Urinary bladder (tissue), 3 donors: ENCODE measurements at regions not wholly inside any gene's neighbourhood (a gene's known extent, or its start where the extent isn't known, plus 50 kb on each side); places are given as distances from the start of the nearest gene placed in this dataset.

Experiments used
- DNase-seq: peaks from one replicate; pipeline ENCODE4 v3.0.0-alpha.2; 2015; ENCODE audit errors: extremely low spot score
- H3K27ac ChIP-seq: one replicate; pipeline ENCODE4 v1.5.1; 2013; ENCODE audit warnings: low read depth, mild to moderate bottlenecking, moderate library complexity
- H3K36me3 ChIP-seq: one replicate; pipeline ENCODE4 v1.6.1; 2013; ENCODE audit warnings: mild to moderate bottlenecking, moderate library complexity; ENCODE audit not compliant: insufficient read depth
- H3K4me1 ChIP-seq: one replicate; pipeline ENCODE4 v1.6.1; 2013; ENCODE audit warnings: mild to moderate bottlenecking, moderate library complexity; ENCODE audit not compliant: insufficient read depth
- H3K4me3 ChIP-seq: one replicate; pipeline ENCODE4 v1.5.1; 2013; ENCODE audit warnings: low read depth, low read length
- WGBS: extraction: QIAGEN DNeasy Blood & Tissue Kit; methylation state at CpG from one replicate; pipeline ENCODE4 v1.1.7; 2013; 5-methylcytosine and 5-hydroxymethylcytosine counted together
- donor health status: healthy with polysubstance abuse.
- donor health status: healthy.

DNA sequence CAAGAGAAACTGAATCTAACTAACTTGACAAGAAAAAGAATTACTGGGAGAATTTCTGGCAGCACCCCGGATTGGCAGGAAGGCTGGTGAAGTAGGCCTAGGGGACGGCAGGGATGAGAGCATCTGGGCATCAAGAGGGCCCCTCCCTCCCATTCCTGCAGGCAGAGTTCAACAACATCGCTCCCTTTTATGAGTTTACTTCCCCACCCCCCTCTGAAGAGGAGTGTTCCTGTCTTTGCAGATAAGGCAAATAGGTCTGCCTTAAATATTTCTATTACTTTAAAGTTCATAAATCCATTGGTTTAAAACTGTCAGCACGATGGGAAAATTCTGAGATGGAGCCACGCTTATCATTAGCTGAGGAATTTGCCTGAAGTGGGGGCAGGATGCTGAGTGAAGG lies 168.7 kb downstream of the TBX5 start:
- no peaks in the 10 kb centered on the region for H3K4me1 ChIP-seq
- H3K27ac ChIP-seq = no peak overlapping the region
- H3K4me3 ChIP-seq = no peak overlapping the region
- 44% methylated on average over 5 of the region's 5 CpGs for WGBS
- no peak for DNase-seq
- no peaks in the 10 kb centered on the region for H3K36me3 ChIP-seq

DNA sequence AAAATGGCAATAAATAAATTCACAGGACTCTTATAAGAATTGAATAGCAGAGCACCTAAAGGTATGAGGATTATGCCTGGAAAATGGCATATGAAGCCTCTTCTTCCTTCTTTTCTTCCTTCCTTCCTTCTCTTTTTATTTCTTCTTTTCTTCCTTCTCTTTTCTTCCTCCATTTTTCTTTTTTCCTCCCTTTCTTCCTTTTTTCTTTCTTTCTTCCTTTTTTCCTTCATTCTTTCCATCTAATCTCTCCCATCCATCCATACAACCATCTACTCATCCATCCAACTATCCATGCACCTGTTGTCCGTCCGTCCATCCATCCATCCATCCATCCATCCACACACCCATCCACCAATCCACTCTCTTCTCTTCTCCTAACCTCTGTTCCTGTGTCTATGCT lies 173.8 kb downstream of the TBX5 start:
- H3K4me3 ChIP-seq = no peak overlapping the region
- no peaks in the 10 kb centered on the region for H3K36me3 ChIP-seq
- H3K27ac ChIP-seq = no peak overlapping the region
- DNase-seq = no peak
- WGBS = 100% methylated on average over 2 of the region's 2 CpGs
- H3K4me1 ChIP-seq = no peaks in the 10 kb centered on the region

DNA sequence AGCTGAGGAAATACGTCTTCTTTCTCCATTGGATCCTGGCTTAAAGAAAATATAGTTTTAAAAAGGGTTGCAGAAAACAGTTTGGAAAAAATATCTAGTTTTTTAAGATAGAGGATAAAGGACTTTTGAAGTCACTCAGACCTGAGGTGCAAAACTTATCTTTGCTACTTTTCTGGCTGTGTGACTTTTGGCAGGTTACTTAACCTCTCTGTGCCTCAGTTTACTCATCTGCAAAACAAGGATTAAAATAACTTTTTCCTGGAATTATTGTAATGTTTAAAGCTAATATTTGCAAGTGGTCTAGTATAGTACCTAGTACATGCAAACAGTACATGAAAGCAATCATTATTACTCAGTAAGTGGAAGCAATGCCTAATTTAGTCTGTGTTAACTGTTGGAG lies 176.8 kb downstream of the TBX5 start:
- no peaks in the 10 kb centered on the region for H3K36me3 ChIP-seq
- WGBS = 73% methylated on average over 1 of the region's 1 CpG
- no peak for DNase-seq
- no peaks in the 10 kb centered on the region for H3K4me1 ChIP-seq
- H3K4me3 ChIP-seq = no peak overlapping the region
- H3K27ac ChIP-seq = no peak overlapping the region

DNA sequence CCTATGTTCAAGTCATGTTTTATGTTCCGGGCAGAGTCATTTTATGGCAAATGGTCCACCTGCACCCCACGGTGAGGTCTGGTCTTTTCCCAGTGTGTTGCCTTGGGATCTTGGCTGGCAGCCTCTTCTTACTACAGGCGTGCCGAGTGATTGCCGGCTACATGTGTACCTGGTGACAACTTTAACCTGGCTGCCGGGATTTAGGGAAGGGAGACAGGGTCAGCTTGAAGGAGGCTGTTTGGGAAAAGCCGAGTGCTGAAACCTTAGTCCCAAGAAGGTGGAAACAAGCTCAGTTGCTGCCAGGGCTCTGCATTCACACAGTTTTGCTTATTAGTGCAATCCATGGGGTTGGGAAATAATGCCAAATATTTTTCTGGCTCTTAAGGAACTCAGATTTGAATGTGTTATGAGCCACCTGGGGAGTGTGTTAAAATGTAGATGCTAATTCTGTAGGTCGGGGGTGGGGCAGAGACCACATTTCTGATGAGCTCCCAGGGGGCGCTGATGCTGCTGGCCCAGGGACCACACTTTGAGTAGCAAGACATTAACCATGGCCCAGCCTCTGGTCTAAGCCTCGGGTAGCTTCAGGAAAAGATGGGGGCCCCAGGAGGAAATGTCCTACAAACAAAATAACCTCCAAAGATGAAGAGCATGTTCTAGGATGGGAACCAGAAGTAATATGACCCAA lies 179.6 kb downstream of the TBX5 start:
- no peak for DNase-seq
- Histone ChIP-seq H3K4me1 (no peaks in the 10 kb centered on the region), H3K36me3 (no peaks in the 10 kb centered on the region), H3K4me3 (no peak overlapping the region), H3K27ac (no peak overlapping the region)
- 64% methylated on average over 10 of the region's 10 CpGs for WGBS

DNA sequence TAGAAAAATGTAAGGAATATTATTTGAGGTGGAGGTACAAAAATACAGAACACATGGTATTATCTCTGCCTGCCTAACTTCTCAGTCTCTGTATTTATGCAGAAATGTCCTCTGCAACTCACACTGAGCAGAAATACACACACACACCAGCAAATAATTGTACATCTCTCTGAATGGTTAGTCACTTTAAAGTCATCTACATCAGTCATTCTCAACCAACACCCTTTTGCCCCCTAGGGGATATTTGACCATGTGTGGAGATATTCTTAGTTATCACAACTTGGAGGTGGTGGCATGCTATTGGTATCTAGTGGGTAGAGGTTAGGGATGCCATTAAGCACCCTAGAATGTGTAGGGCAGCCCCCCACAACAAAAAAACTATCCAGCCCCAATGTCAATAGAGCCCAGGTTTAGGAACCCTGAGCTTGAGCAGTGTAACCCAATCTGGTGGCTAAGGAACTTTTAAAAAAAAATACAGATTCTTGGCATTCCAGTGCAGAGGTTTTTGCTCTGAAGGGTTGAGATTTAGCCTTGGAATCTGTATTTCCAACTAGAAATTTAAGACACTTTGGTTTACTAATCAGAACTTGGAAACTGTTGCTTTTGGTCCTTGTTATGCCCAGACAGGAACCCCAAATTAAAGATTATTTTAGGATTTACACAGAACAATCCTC lies 183.8 kb downstream of the TBX5 start:
- Histone ChIP-seq H3K4me1 (no peaks in the 10 kb centered on the region), H3K36me3 (no peaks in the 10 kb centered on the region), H3K4me3 (no peak overlapping the region), H3K27ac (no peak overlapping the region)
- DNase-seq = no peak

DNA sequence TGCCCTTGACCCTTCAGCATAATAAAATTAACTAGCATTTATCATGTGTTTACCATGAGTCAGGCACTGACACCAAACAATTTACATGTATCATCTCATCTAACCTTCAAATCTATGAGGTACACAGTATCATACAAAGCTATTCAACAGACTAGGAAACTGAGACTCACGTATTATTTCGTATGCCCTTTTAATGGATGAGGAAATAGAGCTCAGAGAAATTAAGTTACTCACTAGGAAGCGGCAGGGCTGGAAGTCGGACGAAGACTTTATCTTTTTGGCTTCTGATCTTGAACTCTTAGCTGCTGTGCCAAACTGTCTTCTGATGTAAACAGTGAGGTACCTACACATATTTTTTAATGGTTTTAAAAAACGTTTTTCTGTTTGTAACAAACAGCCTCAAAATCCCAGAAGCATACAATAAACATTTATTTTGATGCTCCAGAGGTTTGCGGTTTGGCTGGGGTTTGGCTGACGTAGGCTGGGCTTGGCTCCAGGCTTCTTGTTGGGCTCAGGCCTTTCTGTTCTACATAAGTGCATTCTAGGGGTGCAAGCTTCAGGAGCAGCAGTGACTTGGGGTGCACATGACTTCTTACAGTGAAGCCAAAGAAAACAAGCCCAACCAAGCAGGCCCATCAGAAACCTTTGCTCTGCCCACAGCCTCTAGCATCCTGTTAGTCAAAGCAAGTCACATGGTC lies 184.7 kb downstream of the TBX5 start:
- Histone ChIP-seq H3K4me3 (no peak overlapping the region), H3K36me3 (no peaks in the 10 kb centered on the region), H3K4me1 (no peaks in the 10 kb centered on the region), H3K27ac (no peak overlapping the region)
- no peak for DNase-seq
- WGBS = 51% methylated on average over 8 of the region's 8 CpGs

DNA sequence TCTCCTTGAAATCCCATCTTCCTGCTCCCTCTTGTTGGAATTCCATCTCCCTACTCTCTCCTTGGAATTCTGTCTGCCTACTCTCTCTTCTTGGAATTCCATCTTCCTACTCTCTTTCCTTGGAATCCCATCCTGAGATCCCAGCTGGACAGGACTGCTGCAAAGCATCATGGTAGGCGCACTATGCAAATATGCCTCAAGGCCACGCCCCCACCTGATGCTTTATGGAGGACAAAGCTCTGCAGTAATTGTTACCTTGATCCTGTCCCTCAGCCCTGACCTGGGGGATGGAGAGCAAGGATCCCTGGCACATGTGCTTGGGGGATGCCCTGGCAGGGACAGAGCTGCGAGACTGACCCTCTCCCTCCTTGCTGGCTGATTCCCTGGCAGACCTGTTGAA lies 185.6 kb downstream of the TBX5 start:
- DNase-seq = no peak
- H3K27ac ChIP-seq = no peak overlapping the region
- WGBS = 87% methylated on average over 3 of the region's 3 CpGs
- H3K4me1 ChIP-seq = no peaks in the 10 kb centered on the region
- no peaks in the 10 kb centered on the region for H3K36me3 ChIP-seq
- H3K4me3 ChIP-seq = no peak overlapping the region

DNA sequence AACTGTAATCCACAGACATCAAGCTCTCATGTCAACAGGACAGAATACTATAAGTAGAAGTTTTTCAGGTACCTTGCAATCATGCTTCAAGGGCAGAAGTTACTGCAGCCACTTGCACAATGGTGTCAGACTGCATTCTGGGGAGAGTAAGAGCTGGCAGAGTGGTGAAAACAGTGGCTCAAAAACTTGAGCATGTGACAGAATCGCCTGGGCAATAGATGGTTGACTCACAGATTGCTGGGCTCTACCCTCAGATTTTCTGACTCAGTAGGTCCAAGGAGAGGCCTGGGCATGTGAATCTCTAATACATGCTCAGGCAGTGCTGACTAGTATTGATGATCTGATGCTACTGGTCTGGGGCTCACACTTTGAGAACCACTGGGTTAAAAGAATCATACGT lies 187.8 kb downstream of the TBX5 start:
- WGBS = 87% methylated on average over 2 of the region's 2 CpGs
- H3K4me3 ChIP-seq = no peak overlapping the region
- H3K36me3 ChIP-seq = no peaks in the 10 kb centered on the region
- H3K4me1 ChIP-seq = no peaks in the 10 kb centered on the region
- DNase-seq = no peak
- no peak overlapping the region for H3K27ac ChIP-seq

DNA sequence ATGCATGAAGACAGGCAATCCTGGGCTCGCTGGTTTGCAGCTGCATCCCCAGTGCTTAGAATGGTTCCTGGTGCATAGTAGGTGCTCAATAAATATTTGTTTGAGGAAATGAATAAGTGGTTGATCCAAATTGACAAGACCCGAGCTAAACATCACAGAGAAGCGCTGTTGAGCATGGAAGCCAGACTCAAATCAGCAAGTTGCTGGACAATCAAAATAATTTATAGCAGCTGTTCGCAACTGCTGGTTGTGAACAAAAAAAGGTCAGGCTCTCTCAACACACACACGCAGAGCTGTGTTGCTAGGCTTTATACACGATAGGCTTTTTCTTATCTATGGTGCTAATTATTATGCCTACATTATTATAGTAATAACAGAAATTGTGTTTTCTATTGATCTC lies 190.2 kb downstream of the TBX5 start:
- WGBS = 24% methylated on average over 6 of the region's 6 CpGs
- H3K27ac ChIP-seq = no peak overlapping the region
- H3K4me3 ChIP-seq = no peak overlapping the region
- no peak for DNase-seq
- no peaks in the 10 kb centered on the region for H3K4me1 ChIP-seq
- H3K36me3 ChIP-seq = no peaks in the 10 kb centered on the region

DNA sequence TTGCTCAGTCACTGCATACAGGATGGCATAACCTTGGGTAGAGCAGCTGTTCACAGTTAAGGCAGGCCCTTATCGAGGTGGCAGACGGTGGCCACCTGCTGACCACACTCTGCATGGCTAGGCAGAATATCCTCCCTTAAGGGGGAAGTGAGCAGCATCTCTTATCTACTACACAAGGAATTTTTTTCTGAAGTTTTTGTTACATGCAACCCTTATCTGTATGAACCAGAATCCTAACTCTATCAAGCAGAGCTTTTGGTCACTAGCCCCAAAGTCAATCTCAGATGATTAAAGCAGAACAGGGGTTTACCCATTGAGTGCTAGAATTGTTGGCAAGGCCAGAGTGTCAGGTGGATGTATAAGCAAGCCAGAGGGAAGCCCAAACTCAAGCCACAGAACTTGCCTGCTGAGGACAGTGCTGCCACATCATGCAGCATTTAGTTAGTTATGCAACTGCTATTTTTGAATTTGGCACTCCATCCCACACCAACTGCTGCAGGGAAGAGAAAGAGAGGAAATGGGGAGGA lies 192.8 kb downstream of the TBX5 start:
- no peak for DNase-seq
- H3K4me3 ChIP-seq = no peak overlapping the region
- 48% methylated on average over 2 of the region's 2 CpGs for WGBS
- H3K36me3 ChIP-seq = no peaks in the 10 kb centered on the region
- H3K27ac ChIP-seq = no peak overlapping the region
- H3K4me1 ChIP-seq = no peaks in the 10 kb centered on the region

DNA sequence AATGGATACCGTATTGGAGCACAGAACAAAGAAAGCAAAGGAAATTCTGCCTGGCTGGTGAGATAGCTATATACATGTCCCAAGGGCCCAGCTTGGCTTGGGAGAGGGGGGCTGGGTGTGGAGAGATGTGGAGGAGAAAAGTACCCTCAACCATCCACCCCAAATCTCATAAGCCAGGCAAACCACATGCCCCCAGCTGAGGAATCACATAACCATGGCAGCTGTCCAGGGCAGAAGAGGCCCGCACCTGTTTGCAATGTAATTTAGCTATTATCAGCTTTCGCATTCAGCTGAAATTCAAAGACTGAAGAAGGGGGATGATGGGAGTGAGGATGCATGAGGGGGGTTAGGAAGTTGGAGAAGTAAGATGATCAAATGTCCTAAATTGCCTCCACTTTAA lies 196.1 kb downstream of the TBX5 start:
- no peak overlapping the region for H3K4me3 ChIP-seq
- DNase-seq = no peak
- H3K27ac ChIP-seq = no peak overlapping the region
- no peaks in the 10 kb centered on the region for H3K36me3 ChIP-seq
- 88% methylated on average over 3 of the region's 3 CpGs for WGBS
- H3K4me1 ChIP-seq = no peaks in the 10 kb centered on the region

DNA sequence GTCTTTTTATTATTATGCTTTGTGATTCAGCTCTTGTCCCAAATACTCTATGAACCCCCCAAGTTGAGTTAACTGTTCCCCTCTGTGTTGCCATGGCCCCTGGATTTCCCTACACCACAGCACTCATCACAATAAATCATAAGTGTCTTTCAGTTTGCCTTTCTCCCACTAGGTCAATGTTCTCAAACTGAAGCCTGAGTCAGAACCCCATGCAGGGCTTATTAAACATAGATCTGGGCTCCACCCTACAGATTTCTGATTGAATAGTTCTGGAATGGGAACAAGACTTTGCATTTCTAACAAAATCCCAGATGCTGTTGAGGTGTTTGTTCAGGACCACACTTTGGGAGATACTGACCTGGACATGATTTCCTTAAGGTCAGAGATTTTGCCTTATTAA lies 199.4 kb downstream of the TBX5 start:
- no peaks in the 10 kb centered on the region for H3K4me1 ChIP-seq
- no peak overlapping the region for H3K27ac ChIP-seq
- H3K4me3 ChIP-seq = no peak overlapping the region
- no peak for DNase-seq
- H3K36me3 ChIP-seq = no peaks in the 10 kb centered on the region

DNA sequence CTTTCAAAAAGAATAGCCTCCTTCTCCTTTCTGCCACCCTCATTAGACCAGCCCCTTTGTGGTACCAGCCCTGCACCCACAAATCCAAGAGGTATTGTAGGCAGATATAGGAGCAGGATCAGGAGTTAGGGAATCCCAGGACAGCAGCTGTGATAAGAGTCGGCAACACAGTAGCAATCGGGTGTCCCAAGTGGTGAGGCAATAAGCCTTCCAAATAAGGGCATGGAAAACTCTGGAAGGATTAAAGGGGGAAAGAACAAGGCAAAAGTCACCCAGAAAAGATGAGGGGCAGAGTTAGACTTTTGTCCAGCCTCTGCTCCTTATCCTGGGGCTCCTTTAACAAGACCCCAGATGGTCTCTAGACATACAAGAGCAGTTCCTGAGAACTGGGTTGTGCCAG lies 204.2 kb downstream of the TBX5 start:
- 63% methylated on average over 2 of the region's 2 CpGs for WGBS
- H3K36me3 ChIP-seq = no peaks in the 10 kb centered on the region
- no peak overlapping the region for H3K27ac ChIP-seq
- no peak for DNase-seq
- H3K4me3 ChIP-seq = no peak overlapping the region
- H3K4me1 ChIP-seq = no peaks in the 10 kb centered on the region

DNA sequence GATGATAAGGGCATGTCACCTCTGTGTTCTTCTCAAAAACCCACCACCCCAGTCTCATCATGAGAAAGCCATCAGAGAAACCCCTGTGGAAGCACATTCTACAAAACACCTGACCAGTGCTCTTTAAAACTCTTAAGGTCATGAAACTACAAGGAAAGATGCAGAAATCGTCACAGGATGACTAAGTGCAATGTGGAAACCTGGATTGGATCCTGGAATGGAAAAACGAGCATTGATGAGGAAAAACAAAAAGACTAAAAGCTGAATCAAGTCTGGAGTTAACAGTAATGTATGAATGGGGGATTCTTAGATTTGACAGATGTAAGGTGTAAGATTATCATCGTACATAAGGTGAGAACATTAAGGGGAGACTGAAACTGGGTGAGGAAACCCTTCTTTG lies 211.0 kb downstream of the TBX5 start:
- Histone ChIP-seq H3K27ac (no peak overlapping the region), H3K4me1 (no peaks in the 10 kb centered on the region), H3K36me3 (no peaks in the 10 kb centered on the region), H3K4me3 (no peak overlapping the region)
- 45% methylated on average over 3 of the region's 3 CpGs for WGBS
- no peak for DNase-seq
